HEK293 (cell line): ENCODE measurements at regions not wholly inside any gene's neighbourhood (a gene's known extent, or its start where the extent isn't known, plus 50 kb on each side); places are given as distances from the start of the nearest gene placed in this dataset.

Experiments
- CTCF ChIA-PET: fragments of 350-600 bp; formaldehyde crosslinking; extraction: SDS; loops from one replicate; lab custom pipeline; 2021; ENCODE audit warnings: antibody characterized with exemption; lab: Yijun Ruan, JAX
- POLR2A ChIA-PET: fragments of 300-600 bp; formaldehyde crosslinking; extraction: SDS; loops from one replicate; lab custom pipeline; 2020; ENCODE audit warnings: antibody characterized with exemption, inconsistent platforms; lab: Yijun Ruan, JAX
- H3K27ac ChIP-seq: fragments of 200-500 bp; sonication (Bioruptor generic); 2 replicates; pipeline ENCODE4 v1.5.1; 2014; ENCODE audit warnings: low read depth, low read length, control low read depth, inconsistent platforms; ENCODE audit errors: extremely low read depth
- H3K36me3 ChIP-seq, 2 experiments: fragments of 200-500 bp in 1 of 2; sonication (Bioruptor generic) in 1 of 2; 1 replicate in 1 of 2; 2 replicates in 1 of 2; pipeline ENCODE4 v1.5.1; 2014 to 2017; ENCODE audit warnings: inconsistent platforms in 2 of 2, low read length in 2 of 2; ENCODE audit not compliant: control insufficient read depth in 2 of 2, insufficient read depth in 1 of 2
- H3K4me1 ChIP-seq: fragments of 200-500 bp; sonication (Bioruptor generic); 2 replicates; pipeline ENCODE4 v1.5.1; 2014; ENCODE audit warnings: mild to moderate bottlenecking, low read length, inconsistent platforms; ENCODE audit not compliant: control insufficient read depth, insufficient read depth
- H3K4me3 ChIP-seq: 2 replicates; pipeline ENCODE4 v1.5.1; 2011; ENCODE audit warnings: low read depth, mild to moderate bottlenecking, control low read depth, low read length, moderate library complexity
- H3K9me3 ChIP-seq: fragments of 200-500 bp; sonication (Bioruptor generic); 2 replicates; pipeline ENCODE4 v1.5.1; 2014; ENCODE audit warnings: low read depth, low read length, inconsistent platforms; ENCODE audit not compliant: control insufficient read depth, insufficient read depth
- REPIN1 ChIP-seq: fragments of 450-650 bp; formaldehyde crosslinking; IDR thresholded peaks from 2 replicates; pipeline ENCODE4 v1.5.1; 2017; ENCODE audit warnings: missing biosample characterization, missing genetic modification characterization, low read depth
- TRIM28 ChIP-seq: IDR thresholded peaks from 2 replicates; pipeline ENCODE4 v1.6.1; 2011; ENCODE audit warnings: low read length, control low read depth, borderline replicate concordance
- YY2 ChIP-seq: fragments of 450-650 bp; formaldehyde crosslinking; IDR thresholded peaks from 2 replicates; pipeline ENCODE4 v1.5.1; 2016; ENCODE audit warnings: missing biosample characterization, missing genetic modification characterization
- ZBTB26 ChIP-seq: fragments of 450-650 bp; formaldehyde crosslinking; optimal IDR thresholded peaks from 2 replicates; pipeline ENCODE3; 2016; ENCODE audit warnings: missing biosample characterization, mild to moderate bottlenecking, missing genetic modification characterization
- ZNF175 ChIP-seq: fragments of 450-650 bp; formaldehyde crosslinking; IDR thresholded peaks from 2 replicates; pipeline ENCODE4 v1.5.1; 2016; ENCODE audit warnings: missing biosample characterization, missing genetic modification characterization
- ZNF239 ChIP-seq: fragments of 450-650 bp; formaldehyde crosslinking; IDR thresholded peaks from 2 replicates; pipeline ENCODE4 v1.5.1; 2016; ENCODE audit warnings: missing biosample characterization, missing genetic modification characterization
- ZNF350 ChIP-seq: fragments of 450-650 bp; formaldehyde crosslinking; IDR thresholded peaks from 2 replicates; pipeline ENCODE4 v1.5.0; 2017; ENCODE audit warnings: missing biosample characterization, mild to moderate bottlenecking, missing genetic modification characterization
- ZNF433 ChIP-seq: fragments of 450-650 bp; formaldehyde crosslinking; IDR thresholded peaks from 2 replicates; pipeline ENCODE4 v1.5.1; 2016; ENCODE audit warnings: missing biosample characterization, missing genetic modification characterization, low read depth
- ZNF488 ChIP-seq: fragments of 450-650 bp; formaldehyde crosslinking; IDR thresholded peaks from 2 replicates; pipeline ENCODE4 v1.5.1; 2016; ENCODE audit warnings: missing biosample characterization, missing genetic modification characterization
- ZNF561 ChIP-seq: fragments of 450-650 bp; IDR thresholded peaks from 2 replicates; pipeline ENCODE4 v1.5.1; 2018; ENCODE audit warnings: missing biosample characterization, missing genetic modification characterization, borderline replicate concordance
- TF ChIP-seq, protein P1 (sequence below): fragments of 450-650 bp; formaldehyde crosslinking; conservative IDR thresholded peaks from 2 replicates; pipeline ENCODE4 v1.5.1; 2016; ENCODE audit warnings: low read depth, missing biosample characterization, missing genetic modification characterization
- TF ChIP-seq, protein P2 (sequence below): fragments of 450-650 bp; formaldehyde crosslinking; IDR thresholded peaks from 2 replicates; pipeline ENCODE4 v1.5.1; 2017; ENCODE audit warnings: missing biosample characterization, missing genetic modification characterization
- TF ChIP-seq, protein P3 (sequence below): fragments of 450-650 bp; formaldehyde crosslinking; IDR thresholded peaks from 2 replicates; pipeline ENCODE4 v1.5.1; 2016; ENCODE audit warnings: missing biosample characterization, missing genetic modification characterization
- TF ChIP-seq, protein P4 (sequence below): fragments of 450-650 bp; formaldehyde crosslinking; IDR thresholded peaks from 2 replicates; pipeline ENCODE4 v1.5.1; 2016; ENCODE audit warnings: missing biosample characterization, missing genetic modification characterization, low read depth

GRCh38 chr5:138702166-138703077, 50.8 kb upstream of the CTNNA1 start:
- no peak overlapping the region for H3K4me3 ChIP-seq
- POLR2A ChIA-PET, result interaction anchor here (0.6 kb wide), 1 partner anchor 239 kb away, joined by 3 read pairs; no protein-coding TSS in a partner anchor
- H3K36me3 ChIP-seq, result no peaks in the 10 kb centered on the region
- no peaks in the 10 kb centered on the region for H3K9me3 ChIP-seq
- H3K4me1 ChIP-seq, result no peaks in the 10 kb centered on the region; the same call in 1 of the 2 replicates
- TF ChIP-seq, protein P1, sequence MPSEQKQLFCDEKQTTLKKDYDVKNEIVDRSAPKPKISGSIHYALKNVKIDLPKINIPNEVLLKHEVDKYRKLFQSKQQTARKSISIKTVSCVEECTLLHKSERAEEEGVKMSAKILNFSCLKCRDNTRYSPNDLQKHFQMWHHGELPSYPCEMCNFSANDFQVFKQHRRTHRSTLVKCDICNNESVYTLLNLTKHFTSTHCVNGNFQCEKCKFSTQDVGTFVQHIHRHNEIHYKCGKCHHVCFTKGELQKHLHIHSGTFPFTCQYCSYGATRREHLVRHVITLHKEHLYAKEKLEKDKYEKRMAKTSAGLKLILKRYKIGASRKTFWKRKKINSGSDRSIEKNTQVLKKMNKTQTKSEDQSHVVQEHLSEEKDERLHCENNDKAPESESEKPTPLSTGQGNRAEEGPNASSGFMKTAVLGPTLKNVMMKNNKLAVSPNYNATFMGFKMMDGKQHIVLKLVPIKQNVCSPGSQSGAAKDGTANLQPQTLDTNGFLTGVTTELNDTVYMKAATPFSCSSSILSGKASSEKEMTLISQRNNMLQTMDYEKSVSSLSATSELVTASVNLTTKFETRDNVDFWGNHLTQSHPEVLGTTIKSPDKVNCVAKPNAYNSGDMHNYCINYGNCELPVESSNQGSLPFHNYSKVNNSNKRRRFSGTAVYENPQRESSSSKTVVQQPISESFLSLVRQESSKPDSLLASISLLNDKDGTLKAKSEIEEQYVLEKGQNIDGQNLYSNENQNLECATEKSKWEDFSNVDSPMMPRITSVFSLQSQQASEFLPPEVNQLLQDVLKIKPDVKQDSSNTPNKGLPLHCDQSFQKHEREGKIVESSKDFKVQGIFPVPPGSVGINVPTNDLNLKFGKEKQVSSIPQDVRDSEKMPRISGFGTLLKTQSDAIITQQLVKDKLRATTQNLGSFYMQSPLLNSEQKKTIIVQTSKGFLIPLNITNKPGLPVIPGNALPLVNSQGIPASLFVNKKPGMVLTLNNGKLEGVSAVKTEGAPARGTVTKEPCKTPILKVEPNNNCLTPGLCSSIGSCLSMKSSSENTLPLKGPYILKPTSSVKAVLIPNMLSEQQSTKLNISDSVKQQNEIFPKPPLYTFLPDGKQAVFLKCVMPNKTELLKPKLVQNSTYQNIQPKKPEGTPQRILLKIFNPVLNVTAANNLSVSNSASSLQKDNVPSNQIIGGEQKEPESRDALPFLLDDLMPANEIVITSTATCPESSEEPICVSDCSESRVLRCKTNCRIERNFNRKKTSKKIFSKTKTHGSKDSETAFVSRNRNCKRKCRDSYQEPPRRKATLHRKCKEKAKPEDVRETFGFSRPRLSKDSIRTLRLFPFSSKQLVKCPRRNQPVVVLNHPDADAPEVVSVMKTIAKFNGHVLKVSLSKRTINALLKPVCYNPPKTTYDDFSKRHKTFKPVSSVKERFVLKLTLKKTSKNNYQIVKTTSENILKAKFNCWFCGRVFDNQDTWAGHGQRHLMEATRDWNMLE (tag by site-specific recombination), result 0 out of 2 replicates have a peak, but pooled peaks have one; percentile 24
- TF ChIP-seq, protein P2, sequence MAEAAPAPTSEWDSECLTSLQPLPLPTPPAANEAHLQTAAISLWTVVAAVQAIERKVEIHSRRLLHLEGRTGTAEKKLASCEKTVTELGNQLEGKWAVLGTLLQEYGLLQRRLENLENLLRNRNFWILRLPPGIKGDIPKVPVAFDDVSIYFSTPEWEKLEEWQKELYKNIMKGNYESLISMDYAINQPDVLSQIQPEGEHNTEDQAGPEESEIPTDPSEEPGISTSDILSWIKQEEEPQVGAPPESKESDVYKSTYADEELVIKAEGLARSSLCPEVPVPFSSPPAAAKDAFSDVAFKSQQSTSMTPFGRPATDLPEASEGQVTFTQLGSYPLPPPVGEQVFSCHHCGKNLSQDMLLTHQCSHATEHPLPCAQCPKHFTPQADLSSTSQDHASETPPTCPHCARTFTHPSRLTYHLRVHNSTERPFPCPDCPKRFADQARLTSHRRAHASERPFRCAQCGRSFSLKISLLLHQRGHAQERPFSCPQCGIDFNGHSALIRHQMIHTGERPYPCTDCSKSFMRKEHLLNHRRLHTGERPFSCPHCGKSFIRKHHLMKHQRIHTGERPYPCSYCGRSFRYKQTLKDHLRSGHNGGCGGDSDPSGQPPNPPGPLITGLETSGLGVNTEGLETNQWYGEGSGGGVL (tag by site-specific recombination), result peak; percentile 41; the same call in 1 of the 2 replicates
- TF ChIP-seq TRIM28 (peak; percentile 32; the same call in 1 of the 2 replicates), REPIN1 (tag by site-specific recombination) (0 out of 2 replicates have a peak, but pooled peaks have one; percentile 43), ZNF239 (tag by site-specific recombination) (no peak), ZNF561 (tag by site-specific recombination) (peak; percentile 52; the same call in 1 of the 2 replicates), ZNF175 (tag by site-specific recombination) (no peak)
- TF ChIP-seq, protein P3, sequence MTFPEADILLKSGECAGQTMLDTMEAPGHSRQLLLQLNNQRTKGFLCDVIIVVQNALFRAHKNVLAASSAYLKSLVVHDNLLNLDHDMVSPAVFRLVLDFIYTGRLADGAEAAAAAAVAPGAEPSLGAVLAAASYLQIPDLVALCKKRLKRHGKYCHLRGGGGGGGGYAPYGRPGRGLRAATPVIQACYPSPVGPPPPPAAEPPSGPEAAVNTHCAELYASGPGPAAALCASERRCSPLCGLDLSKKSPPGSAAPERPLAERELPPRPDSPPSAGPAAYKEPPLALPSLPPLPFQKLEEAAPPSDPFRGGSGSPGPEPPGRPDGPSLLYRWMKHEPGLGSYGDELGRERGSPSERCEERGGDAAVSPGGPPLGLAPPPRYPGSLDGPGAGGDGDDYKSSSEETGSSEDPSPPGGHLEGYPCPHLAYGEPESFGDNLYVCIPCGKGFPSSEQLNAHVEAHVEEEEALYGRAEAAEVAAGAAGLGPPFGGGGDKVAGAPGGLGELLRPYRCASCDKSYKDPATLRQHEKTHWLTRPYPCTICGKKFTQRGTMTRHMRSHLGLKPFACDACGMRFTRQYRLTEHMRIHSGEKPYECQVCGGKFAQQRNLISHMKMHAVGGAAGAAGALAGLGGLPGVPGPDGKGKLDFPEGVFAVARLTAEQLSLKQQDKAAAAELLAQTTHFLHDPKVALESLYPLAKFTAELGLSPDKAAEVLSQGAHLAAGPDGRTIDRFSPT (tag by site-specific recombination), result no peak
- TF ChIP-seq, protein P4, sequence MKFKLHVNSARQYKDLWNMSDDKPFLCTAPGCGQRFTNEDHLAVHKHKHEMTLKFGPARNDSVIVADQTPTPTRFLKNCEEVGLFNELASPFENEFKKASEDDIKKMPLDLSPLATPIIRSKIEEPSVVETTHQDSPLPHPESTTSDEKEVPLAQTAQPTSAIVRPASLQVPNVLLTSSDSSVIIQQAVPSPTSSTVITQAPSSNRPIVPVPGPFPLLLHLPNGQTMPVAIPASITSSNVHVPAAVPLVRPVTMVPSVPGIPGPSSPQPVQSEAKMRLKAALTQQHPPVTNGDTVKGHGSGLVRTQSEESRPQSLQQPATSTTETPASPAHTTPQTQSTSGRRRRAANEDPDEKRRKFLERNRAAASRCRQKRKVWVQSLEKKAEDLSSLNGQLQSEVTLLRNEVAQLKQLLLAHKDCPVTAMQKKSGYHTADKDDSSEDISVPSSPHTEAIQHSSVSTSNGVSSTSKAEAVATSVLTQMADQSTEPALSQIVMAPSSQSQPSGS (tag by site-specific recombination), result peak; percentile 35; the same call in 1 of the 2 replicates
- CTCF ChIA-PET, result interaction anchor here (0.7 to 1.4 kb wide), 5 partner anchors 23 to 1738 kb away, joined by 3 to 5 read pairs (median 3); no protein-coding TSS in a partner anchor
- H3K27ac ChIP-seq, result no peak overlapping the region

GRCh38 chr5:138701678-138702077, 51.5 kb upstream of the CTNNA1 start:
- H3K27ac ChIP-seq, result no peak overlapping the region
- no peak overlapping the region for H3K4me3 ChIP-seq
- CTCF ChIA-PET, result interaction anchor here (0.6 to 0.7 kb wide), 2 partner anchors 33 to 70 kb away, joined by 3 to 5 read pairs; no protein-coding TSS in a partner anchor
- no peak for TF ChIP-seq ZBTB26 (tag by site-specific recombination)
- TF ChIP-seq YY2 (tag by site-specific recombination), result peak; percentile 48; the same call in 1 of the 2 replicates
- TF ChIP-seq ZNF350 (tag by site-specific recombination), result no peak
- no peak for TF ChIP-seq ZNF433 (tag by site-specific recombination)
- no peak for TF ChIP-seq ZNF488 (tag by site-specific recombination)
- no peaks in the 10 kb centered on the region; the same call in 1 of the 2 replicates for H3K4me1 ChIP-seq
- no peaks in the 10 kb centered on the region for H3K9me3 ChIP-seq
- H3K36me3 ChIP-seq, result no peaks in the 10 kb centered on the region
- POLR2A ChIA-PET, result interaction anchor here (0.6 kb wide), 1 partner anchor 238 kb away, joined by 3 read pairs; no protein-coding TSS in a partner anchor
